ENCODE measurements at regions not wholly inside any gene's neighbourhood (a gene's known extent, or its start where the extent isn't known, plus 50 kb on each side); places are given as distances from the start of the nearest gene placed in this dataset.
"Not testable (repeated sequence)": the region's sequence is repeated elsewhere in the genome, so short reads cannot be mapped to it uniquely, and the experiment has no call there.

DNA sequence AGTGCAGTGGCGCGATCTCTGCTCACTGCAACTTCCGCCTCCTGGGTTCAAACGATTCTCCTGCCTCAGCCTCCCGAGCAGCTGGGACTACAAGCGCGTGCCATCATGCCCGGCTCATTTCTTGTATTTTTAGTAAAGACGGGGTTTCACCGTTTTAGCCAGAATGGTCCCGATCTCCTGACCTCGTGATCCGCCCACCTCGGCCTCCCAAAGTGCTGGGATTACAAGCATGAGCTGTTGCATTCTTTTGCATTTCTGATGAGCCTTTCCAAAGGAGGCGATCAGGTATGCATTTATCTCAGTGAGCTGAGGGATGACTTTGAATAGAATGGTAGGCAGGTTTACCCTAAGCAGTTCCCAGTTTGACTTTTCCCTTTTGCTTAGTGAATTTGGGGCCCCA is 64.8 kb upstream of the EVL start:
- TF ChIP-seq CTCF, POLR2AphosphoS5 (IDR thresholded peaks at IDR 0.05): not testable (repeated sequence)
